Ovary (tissue), 7 donors: ENCODE measurements at regions not wholly inside any gene's neighbourhood (a gene's known extent, or its start where the extent isn't known, plus 50 kb on each side); places are given as distances from the start of the nearest gene placed in this dataset.

Source experiments
- DNase-seq, 5 donors: peaks; one replicate each; pipeline ENCODE4 v3.0.0-alpha.2; 2019 to 2020
- H3K27ac ChIP-seq, 2 donors: fragments of 200-600 bp; one replicate each; pipeline versions ENCODE4 v1.5.1 to v1.8.0; 2019 to 2022
- H3K27me3 ChIP-seq: fragments of 200-600 bp; one replicate; pipeline ENCODE4 v1.8.0; 2022
- H3K36me3 ChIP-seq: fragments of 200-600 bp; sonication (generic); one replicate; pipeline ENCODE4 v1.5.1; 2019
- H3K4me1 ChIP-seq: one replicate; pipeline ENCODE4 v1.8.1; 2013; ENCODE audit warnings: mild to moderate bottlenecking, moderate library complexity; ENCODE audit not compliant: insufficient read depth
- H3K4me3 ChIP-seq: fragments of 200-600 bp; sonication (generic); one replicate; pipeline ENCODE4 v1.5.1; 2017
- H3K9me3 ChIP-seq, 2 donors: fragments of 200-600 bp in 1 of 2; sonication (generic) in 1 of 2; one replicate each; pipeline versions ENCODE4 v1.5.1 to v1.8.1; 2013 to 2019; ENCODE audit warnings: mild to moderate bottlenecking in 1 of 2, moderate library complexity in 1 of 2
- EP300 ChIP-seq: sonication (generic); formaldehyde crosslinking; IDR thresholded peaks from one replicate; pipeline ENCODE4 v1.6.1; 2017; ENCODE audit warnings: antibody characterized with exemption
- POLR2A ChIP-seq: fragments of 450-650 bp; IDR thresholded peaks from one replicate; pipeline ENCODE4 v1.6.1; 2017; ENCODE audit warnings: antibody characterized with exemption, mild to moderate bottlenecking, moderate library complexity
- WGBS, 3 donors: extraction: QIAGEN DNeasy Blood & Tissue Kit in 1 of 3; methylation state at CpG; one replicate each; pipeline versions ENCODE4 v1.1.5 to v1.1.7; 2013 to 2017; 5-methylcytosine and 5-hydroxymethylcytosine counted together
- intact Hi-C, 4 donors: fragments of 100-400 bp; cut with DNase I; formaldehyde crosslinking; loops; one replicate each; pipeline versions ENCODE4 v1.11.0 to v1.15.1; 2022 to 2023
- TF ChIP-seq, protein P1 (sequence below), 3 donors: fragments of 450-650 bp in 2 of 3; fragments of 200-600 bp in 1 of 3; IDR thresholded peaks; one replicate each; pipeline versions ENCODE4 v1.5.1 to v1.8.0; 2016 to 2022; ENCODE audit warnings: antibody characterized with exemption in 3 of 3, mild to moderate bottlenecking in 1 of 3
- donor health status: DM: no; HTN: no; CAD: no; lungs with moderate emphysema.
- donor health status: DM: no; HTN: no; CAD: no.
- donor health status: Bipolar disorder and iron deficiency.
- donor health status: DM: no; HTN: no; CAD: no.
- donor health status: DM: yes; HTN: yes; CAD: no.

DNA sequence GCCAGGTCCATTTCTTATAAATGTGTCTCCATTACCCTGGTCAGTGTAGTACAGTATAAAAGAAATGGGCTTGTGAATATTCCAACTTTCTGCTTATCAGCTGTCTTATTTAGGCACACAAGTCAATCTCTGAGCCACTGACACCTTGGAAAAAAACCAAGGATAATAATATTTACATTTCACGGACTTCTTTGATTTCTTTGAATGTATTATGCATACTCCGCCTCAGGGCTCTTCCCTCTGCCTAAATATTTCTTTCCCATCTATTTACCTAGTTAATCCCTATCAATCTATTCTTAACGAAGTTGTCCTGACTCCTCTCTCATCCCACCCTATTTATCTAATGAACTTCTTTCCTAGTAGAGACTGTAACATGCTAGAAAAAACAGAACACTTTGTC lies 253.8 kb downstream of the CRPPA start:
- Histone ChIP-seq H3K27ac (no peak overlapping the region), H3K9me3 (no peaks in the 10 kb centered on the region), H3K36me3 (no peaks in the 10 kb centered on the region), H3K27me3 (no peaks in the 10 kb centered on the region), H3K4me1 (no peaks in the 10 kb centered on the region), H3K4me3 (no peak overlapping the region)
- 79 to 85% (median 81%) methylated on average over 3 of the region's 3 CpGs for WGBS, 3 donors
- DNase-seq = no peak
- intact Hi-C loops = no loop called here
- TF ChIP-seq POLR2A = no peak

DNA sequence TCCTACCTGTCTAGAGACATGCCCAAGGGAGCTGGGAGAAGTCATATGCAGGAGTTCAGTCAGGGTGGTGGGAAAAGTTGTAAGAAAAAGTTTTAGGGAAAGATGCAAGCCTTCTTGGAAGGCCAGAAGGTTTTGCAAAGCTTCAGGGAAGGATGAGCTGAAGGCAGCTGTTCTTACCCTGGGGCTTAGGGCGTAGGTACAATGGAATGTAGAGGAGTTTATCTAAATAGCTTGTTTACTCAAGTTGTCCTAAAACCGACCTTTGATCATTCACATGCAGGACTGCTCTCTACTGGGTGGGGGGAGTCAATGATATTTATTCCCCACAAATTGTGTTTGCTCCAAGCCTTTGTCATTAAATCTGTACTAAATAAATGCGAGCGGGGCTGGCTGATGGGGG lies 277.0 kb downstream of the CRPPA start:
- no peak for TF ChIP-seq EP300
- TF ChIP-seq, protein P1, sequence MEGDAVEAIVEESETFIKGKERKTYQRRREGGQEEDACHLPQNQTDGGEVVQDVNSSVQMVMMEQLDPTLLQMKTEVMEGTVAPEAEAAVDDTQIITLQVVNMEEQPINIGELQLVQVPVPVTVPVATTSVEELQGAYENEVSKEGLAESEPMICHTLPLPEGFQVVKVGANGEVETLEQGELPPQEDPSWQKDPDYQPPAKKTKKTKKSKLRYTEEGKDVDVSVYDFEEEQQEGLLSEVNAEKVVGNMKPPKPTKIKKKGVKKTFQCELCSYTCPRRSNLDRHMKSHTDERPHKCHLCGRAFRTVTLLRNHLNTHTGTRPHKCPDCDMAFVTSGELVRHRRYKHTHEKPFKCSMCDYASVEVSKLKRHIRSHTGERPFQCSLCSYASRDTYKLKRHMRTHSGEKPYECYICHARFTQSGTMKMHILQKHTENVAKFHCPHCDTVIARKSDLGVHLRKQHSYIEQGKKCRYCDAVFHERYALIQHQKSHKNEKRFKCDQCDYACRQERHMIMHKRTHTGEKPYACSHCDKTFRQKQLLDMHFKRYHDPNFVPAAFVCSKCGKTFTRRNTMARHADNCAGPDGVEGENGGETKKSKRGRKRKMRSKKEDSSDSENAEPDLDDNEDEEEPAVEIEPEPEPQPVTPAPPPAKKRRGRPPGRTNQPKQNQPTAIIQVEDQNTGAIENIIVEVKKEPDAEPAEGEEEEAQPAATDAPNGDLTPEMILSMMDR (IDR thresholded peaks at IDR 0.05) = no peak
- no peak overlapping the region for H3K4me3 ChIP-seq
- no peak for DNase-seq
- H3K4me1 ChIP-seq = no peaks in the 10 kb centered on the region
- no peaks in the 10 kb centered on the region for H3K27me3 ChIP-seq
- H3K27ac ChIP-seq = no peak overlapping the region
- H3K9me3 ChIP-seq = peaks cover 0 to 8% of the 10 kb centered on the region in 2 donors
- no peaks in the 10 kb centered on the region for H3K36me3 ChIP-seq
- WGBS, 3 donors = 93 to 95% (median 94%) methylated on average over 4 of the region's 4 CpGs
- intact Hi-C loops = no loop called here

DNA sequence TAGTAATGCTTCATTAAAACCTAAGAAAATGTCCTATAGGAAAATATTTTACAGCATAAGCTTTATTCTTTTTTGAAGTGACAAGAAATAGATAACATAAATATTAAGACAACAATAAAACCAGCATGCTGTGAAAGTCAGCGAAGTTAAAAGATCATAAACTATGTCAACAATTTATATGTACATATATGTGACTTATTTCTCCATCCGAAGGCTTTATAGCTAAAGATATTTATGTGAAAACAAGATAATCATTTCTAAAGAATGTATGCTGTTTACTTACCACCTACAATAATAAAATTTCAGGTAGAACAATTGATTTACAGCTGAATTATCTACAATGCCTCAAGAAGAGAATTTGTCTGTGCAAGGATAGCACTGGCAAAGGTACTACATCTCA lies 283.4 kb downstream of the CRPPA start:
- no peak overlapping the region for H3K4me3 ChIP-seq
- H3K4me1 ChIP-seq = no peaks in the 10 kb centered on the region
- H3K27ac ChIP-seq = no peak overlapping the region
- intact Hi-C loops = no loop called here
- no peaks in the 10 kb centered on the region for H3K9me3 ChIP-seq
- WGBS, 3 donors = 57 to 64% (median 62%) methylated on average over 2 of the region's 2 CpGs
- no peaks in the 10 kb centered on the region for H3K27me3 ChIP-seq
- H3K36me3 ChIP-seq = no peaks in the 10 kb centered on the region
- TF ChIP-seq POLR2A (no peak), EP300 (no peak)
- TF ChIP-seq, protein P1 (IDR thresholded peaks at IDR 0.05) = no peak
- no peak for DNase-seq

DNA sequence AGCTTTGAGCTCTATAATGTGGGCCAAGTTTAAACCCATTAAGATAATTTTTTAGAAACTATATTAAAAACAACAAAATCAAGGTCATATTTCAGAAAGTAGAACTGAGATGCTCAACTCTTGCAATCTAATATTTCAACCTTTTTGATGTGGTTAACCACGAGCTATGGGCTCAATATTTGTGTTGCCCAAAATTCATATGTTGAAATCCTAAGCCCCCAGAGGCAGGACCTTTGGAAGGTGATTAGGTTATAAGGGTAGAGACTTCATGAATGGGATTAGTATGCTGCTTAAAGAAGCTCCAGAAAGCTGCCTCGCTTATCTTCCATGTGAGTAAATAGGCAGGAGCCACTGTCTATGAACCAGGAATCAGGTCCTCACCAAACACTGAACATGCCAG lies 284.4 kb downstream of the CRPPA start:
- no peaks in the 10 kb centered on the region for H3K27me3 ChIP-seq
- no peak for DNase-seq
- no peaks in the 10 kb centered on the region for H3K36me3 ChIP-seq
- intact Hi-C loops = no loop called here
- 62 to 75% (median 67%) methylated on average over 2 of the region's 2 CpGs for WGBS, 3 donors
- no peaks in the 10 kb centered on the region for H3K4me1 ChIP-seq
- H3K9me3 ChIP-seq = no peaks in the 10 kb centered on the region
- no peak overlapping the region for H3K4me3 ChIP-seq
- TF ChIP-seq, protein P1 (IDR thresholded peaks at IDR 0.05) = no peak
- no peak for TF ChIP-seq EP300
- no peak for TF ChIP-seq POLR2A
- no peak overlapping the region for H3K27ac ChIP-seq

DNA sequence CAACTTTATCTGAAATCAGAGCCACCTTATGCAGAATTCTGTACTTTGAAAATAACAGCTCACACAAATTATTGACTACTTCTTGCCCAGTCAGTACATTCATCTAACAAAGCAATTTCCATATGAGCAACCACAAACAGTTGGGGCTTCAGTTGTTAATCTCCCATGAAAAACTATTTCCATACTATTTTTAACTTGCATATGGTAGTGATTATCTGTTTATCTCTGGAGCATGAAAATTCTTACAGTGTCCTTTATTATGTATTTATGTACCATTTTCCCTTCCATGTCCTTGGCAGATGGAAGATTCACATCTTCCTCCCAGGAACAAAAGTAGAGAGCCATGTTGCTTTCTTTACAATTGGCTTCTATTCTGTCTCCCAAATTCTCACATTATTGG lies 285.7 kb downstream of the CRPPA start:
- Histone ChIP-seq H3K4me3 (no peak overlapping the region), H3K36me3 (no peaks in the 10 kb centered on the region), H3K9me3 (no peaks in the 10 kb centered on the region), H3K4me1 (no peaks in the 10 kb centered on the region), H3K27me3 (no peaks in the 10 kb centered on the region), H3K27ac (no peak overlapping the region)
- DNase-seq = no peak
- intact Hi-C loops = no loop called here
- TF ChIP-seq, protein P1 (IDR thresholded peaks at IDR 0.05) = no peak
- TF ChIP-seq POLR2A (no peak), EP300 (no peak)
